GM18508 (cell line): ENCODE measurements at regions not wholly inside any gene's neighbourhood (a gene's known extent, or its start where the extent isn't known, plus 50 kb on each side); places are given as distances from the start of the nearest gene placed in this dataset.
"Not testable (repeated sequence)": the region's sequence is repeated elsewhere in the genome, so short reads cannot be mapped to it uniquely, and the experiment has no call there.

Experiments
- ATAC-seq: cut with Tn5 transposase; IDR thresholded peaks from one replicate; pipeline ENCODE4 v1.9.1; 2021; ENCODE audit warnings: moderate number of reproducible peaks; ENCODE audit not compliant: insufficient read depth, unreplicated experiment

- no peak for ATAC-seq
Observed at GRCh38 chr7:138169441-138169851, 93.2 kb downstream of the AKR1D1 start.

GRCh38 chr7:138170298-138170697 is 94.0 kb downstream of the AKR1D1 start:
- no peak for ATAC-seq

GRCh38 chr7:138170959-138171703 is 94.9 kb downstream of the AKR1D1 start:
- peak; percentile 96 for ATAC-seq

- ATAC-seq = no peak
Observed at GRCh38 chr7:138173548-138173947, 97.3 kb downstream of the AKR1D1 start.

- no peak for ATAC-seq
Observed at GRCh38 chr7:138176060-138176459, 99.8 kb downstream of the AKR1D1 start.

- ATAC-seq = no peak
Observed at GRCh38 chr7:138184191-138184590, 107.9 kb downstream of the AKR1D1 start.

GRCh38 chr7:138185132-138185908 is 109.1 kb downstream of the AKR1D1 start:
- ATAC-seq = no peak

- no peak for ATAC-seq
Observed at GRCh38 chr7:138186951-138187351, 110.7 kb downstream of the AKR1D1 start.

- ATAC-seq = no peak
Observed at GRCh38 chr7:138188290-138188858, 112.1 kb downstream of the AKR1D1 start.

GRCh38 chr7:138194567-138194966 is 118.3 kb downstream of the AKR1D1 start:
- ATAC-seq = no peak

GRCh38 chr7:138195151-138195571 is 118.9 kb downstream of the AKR1D1 start:
- ATAC-seq = no peak

- ATAC-seq = not testable (repeated sequence)
Observed at GRCh38 chr7:138196503-138196946, 120.3 kb downstream of the AKR1D1 start.

- ATAC-seq = no peak
Observed at GRCh38 chr7:138196971-138197896, 121.0 kb downstream of the AKR1D1 start.

GRCh38 chr7:138204285-138204981 is 128.2 kb downstream of the AKR1D1 start:
- ATAC-seq = no peak

GRCh38 chr7:138204982-138205298 is 128.7 kb downstream of the AKR1D1 start:
- ATAC-seq = no peak

GRCh38 chr7:138205614-138206150 is 129.4 kb downstream of the AKR1D1 start:
- ATAC-seq = no peak

GRCh38 chr7:138207555-138207971 is 131.3 kb downstream of the AKR1D1 start:
- ATAC-seq = no peak

GRCh38 chr7:138208142-138208570 is 131.9 kb downstream of the AKR1D1 start:
- no peak for ATAC-seq

GRCh38 chr7:138208864-138209263 is 132.6 kb downstream of the AKR1D1 start:
- no peak for ATAC-seq
